GM23338 (cell line): ENCODE measurements at regions not wholly inside any gene's neighbourhood (a gene's known extent, or its start where the extent isn't known, plus 50 kb on each side); places are given as distances from the start of the nearest gene placed in this dataset.

Experiments
- ATAC-seq: fragments of 200-7000 bp; cut with Tn5 transposase; 3 replicates; pipeline ENCODE4 v1.9.1; 2020
- DNase-seq: peaks from one replicate; pipeline ENCODE4 v3.0.0-alpha.2; 2015; ENCODE audit warnings: low spot score
- H2AFZ ChIP-seq: fragments of 200-600 bp; sonication (generic); 2 replicates; pipeline ENCODE4 v1.8.0; 2016; ENCODE audit warnings: antibody characterized with exemption, mild to moderate bottlenecking, moderate library complexity
- H3F3A ChIP-seq: fragments of 200-600 bp; sonication (generic); replicated peaks from 2 replicates; pipeline ENCODE4 v1.8.0; 2017; ENCODE audit warnings: antibody characterized with exemption, mixed run types, low read depth
- H3K27ac ChIP-seq: fragments of 200-600 bp; sonication (generic); 2 replicates; pipeline ENCODE4 v1.6.1; 2016; ENCODE audit warnings: low read depth
- H3K27me3 ChIP-seq: fragments of 200-600 bp; sonication (generic); 2 replicates; pipeline ENCODE4 v1.8.0; 2016; ENCODE audit warnings: mild to moderate bottlenecking, mixed run types, moderate library complexity; ENCODE audit not compliant: insufficient read depth
- H3K36me3 ChIP-seq: fragments of 200-600 bp; sonication (generic); 2 replicates; pipeline ENCODE4 v1.8.0; 2016; ENCODE audit warnings: mild to moderate bottlenecking; ENCODE audit not compliant: insufficient read depth
- H3K4me1 ChIP-seq: fragments of 200-600 bp; sonication (generic); 2 replicates; pipeline ENCODE4 v1.8.0; 2016; ENCODE audit warnings: mild to moderate bottlenecking, moderate library complexity; ENCODE audit not compliant: insufficient read depth
- H3K4me2 ChIP-seq: fragments of 200-600 bp; sonication (generic); 2 replicates; pipeline ENCODE4 v1.7.1; 2017; ENCODE audit warnings: mixed run types
- H3K4me3 ChIP-seq: fragments of 200-600 bp; sonication (generic); 2 replicates; pipeline ENCODE4 v1.6.1; 2016; ENCODE audit warnings: mixed run types
- H3K79me2 ChIP-seq: fragments of 200-600 bp; sonication (generic); replicated peaks from 2 replicates; pipeline ENCODE4 v1.8.0; 2017; ENCODE audit warnings: mild to moderate bottlenecking; ENCODE audit not compliant: insufficient read depth
- H3K9me2 ChIP-seq: fragments of 200-600 bp; sonication (generic); 2 replicates; pipeline ENCODE4 v1.8.0; 2017; ENCODE audit not compliant: insufficient read depth
- H4K20me1 ChIP-seq: fragments of 200-600 bp; sonication (generic); replicated peaks from 2 replicates; pipeline ENCODE4 v1.8.0; 2017; ENCODE audit warnings: mild to moderate bottlenecking; ENCODE audit not compliant: insufficient read depth
- H3K27ac Mint-ChIP-seq: 2 replicates; pipeline ENCODE4 v1.8.0; 2020; ENCODE audit warnings: inconsistent platforms, mild to moderate bottlenecking, moderate library complexity, mixed read lengths
- H3K27me3 Mint-ChIP-seq: 3 replicates; pipeline ENCODE4 v1.8.0; 2022; ENCODE audit warnings: low read depth, mild to moderate bottlenecking, moderate library complexity, mixed read lengths, inconsistent platforms; ENCODE audit not compliant: insufficient read depth, poor library complexity
- H3K36me3 Mint-ChIP-seq: 3 replicates; pipeline ENCODE4 v1.8.0; 2021; ENCODE audit warnings: low read depth, mild to moderate bottlenecking, inconsistent platforms, moderate library complexity, mixed read lengths
- H3K4me1 Mint-ChIP-seq: 3 replicates; pipeline ENCODE4 v1.8.0; 2020; ENCODE audit warnings: mild to moderate bottlenecking, inconsistent platforms, mixed read lengths
- H3K4me3 Mint-ChIP-seq: 3 replicates; pipeline ENCODE4 v1.8.0; 2021; ENCODE audit warnings: moderate library complexity, mild to moderate bottlenecking, inconsistent platforms, mixed read lengths
- H3K9me3 Mint-ChIP-seq: 3 replicates; pipeline ENCODE4 v1.8.0; 2020; ENCODE audit warnings: moderate library complexity, mild to moderate bottlenecking, inconsistent platforms, mixed read lengths
- CREB1 ChIP-seq: fragments of 250-450 bp; sonication (Bioruptor Pico); IDR thresholded peaks from 2 replicates; pipeline ENCODE4 v1.5.0; 2020; ENCODE audit warnings: low read depth, mild to moderate bottlenecking, moderate library complexity
- EZH2 ChIP-seq: fragments of 200-600 bp; sonication (generic); IDR thresholded peaks from one replicate; pipeline ENCODE4 v1.8.0; 2017; ENCODE audit warnings: antibody characterized with exemption, mild to moderate bottlenecking, low read depth; ENCODE audit not compliant: unreplicated experiment
- EZH2phosphoT487 ChIP-seq: fragments of 200-600 bp; sonication (generic); IDR thresholded peaks from one replicate; pipeline ENCODE4 v1.8.1; 2018; ENCODE audit warnings: antibody characterized with exemption; ENCODE audit not compliant: unreplicated experiment
- JUNB ChIP-seq: IDR thresholded peaks from one replicate; pipeline ENCODE4 v1.6.1; 2016; ENCODE audit warnings: antibody characterized with exemption; ENCODE audit not compliant: unreplicated experiment
- NANOG ChIP-seq: IDR thresholded peaks from 2 replicates; pipeline ENCODE4 v1.6.1; 2016; ENCODE audit warnings: antibody characterized with exemption, borderline replicate concordance
- POLR2AphosphoS5 ChIP-seq: IDR thresholded peaks from 2 replicates; pipeline ENCODE4 v1.6.1; 2016; ENCODE audit warnings: antibody characterized with exemption, low read depth
- STAT1 ChIP-seq: IDR thresholded peaks from one replicate; pipeline ENCODE4 v1.6.1; 2016; ENCODE audit warnings: antibody characterized with exemption; ENCODE audit not compliant: unreplicated experiment
- ZNF114 ChIP-seq: fragments of 250-450 bp; sonication (Bioruptor Pico); IDR thresholded peaks from 2 replicates; pipeline ENCODE4 v1.5.0; 2020; ENCODE audit warnings: mild to moderate bottlenecking, moderate library complexity
- ZNF331 ChIP-seq: fragments of 250-450 bp; sonication (Bioruptor Pico); IDR thresholded peaks from 2 replicates; pipeline ENCODE4 v1.5.0; 2020; ENCODE audit warnings: low read depth, mild to moderate bottlenecking, moderate library complexity
- TF ChIP-seq, protein P1 (sequence below): fragments of 250-450 bp; sonication (Bioruptor Pico); IDR thresholded peaks from 2 replicates; pipeline ENCODE4 v1.5.0; 2020; ENCODE audit warnings: mild to moderate bottlenecking, moderate library complexity
- TF ChIP-seq, protein P2 (sequence below): IDR thresholded peaks from 2 replicates; pipeline ENCODE4 v1.6.1; 2016; ENCODE audit warnings: antibody characterized with exemption
- TF ChIP-seq, protein P3 (sequence below): IDR thresholded peaks from one replicate; pipeline ENCODE4 v1.6.1; 2018; ENCODE audit warnings: antibody characterized with exemption; ENCODE audit not compliant: unreplicated experiment
- TF ChIP-seq, protein P4 (sequence below), 2 experiments: fragments of 200-600 bp in 1 of 2; sonication (generic) in 1 of 2; conservative IDR thresholded peaks; 2 replicates each; pipeline versions ENCODE4 v1.5.1 to v1.6.1; 2016 to 2017; ENCODE audit warnings: antibody characterized with exemption in 2 of 2, low read depth in 2 of 2, mild to moderate bottlenecking in 2 of 2, moderate library complexity in 1 of 2

DNA sequence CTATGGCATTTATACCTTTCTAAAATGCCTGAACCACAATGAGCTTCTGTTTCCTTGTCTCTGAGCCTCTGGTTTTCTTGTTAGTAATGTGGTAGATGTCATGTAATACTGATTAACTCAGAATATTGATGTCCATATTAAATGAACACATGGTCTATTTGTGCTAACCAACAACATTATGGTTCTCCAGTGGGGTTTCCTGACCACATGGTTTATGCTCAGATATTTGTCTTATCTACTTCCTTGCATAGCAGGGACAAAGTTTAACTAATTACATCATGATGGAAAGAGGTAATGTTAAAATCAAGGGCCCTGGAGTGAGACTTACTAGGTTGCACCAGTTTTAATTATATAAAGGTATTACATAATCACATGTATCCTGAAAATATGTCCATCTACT is 62.6 kb upstream of the SCN10A start:
- Histone ChIP-seq H3F3A (no peaks in the 10 kb centered on the region), H3K79me2 (no peaks in the 10 kb centered on the region), H3K4me1 (no peaks in the 10 kb centered on the region), H3K27ac (no peak overlapping the region), H4K20me1 (no peaks in the 10 kb centered on the region), H3K36me3 (no peaks in the 10 kb centered on the region), H3K9me2 (no peaks in the 10 kb centered on the region), H3K27me3 (no peaks in the 10 kb centered on the region), H2AFZ (no peak overlapping the region), H3K4me3 (no peak overlapping the region), H3K4me2 (no peak overlapping the region)
- DNase-seq = no peak
- no peak overlapping the region for H3K4me3 Mint-ChIP-seq
- TF ChIP-seq ZNF114 (CRISPR knock-in tag) (no peak), STAT1 (no peak), JUNB (no peak), ZNF331 (CRISPR knock-in tag) (no peak), NANOG (no peak), POLR2AphosphoS5 (no peak), EZH2 (no peak), EZH2phosphoT487 (no peak), CREB1 (CRISPR knock-in tag) (no peak)
- TF ChIP-seq, protein P1, sequence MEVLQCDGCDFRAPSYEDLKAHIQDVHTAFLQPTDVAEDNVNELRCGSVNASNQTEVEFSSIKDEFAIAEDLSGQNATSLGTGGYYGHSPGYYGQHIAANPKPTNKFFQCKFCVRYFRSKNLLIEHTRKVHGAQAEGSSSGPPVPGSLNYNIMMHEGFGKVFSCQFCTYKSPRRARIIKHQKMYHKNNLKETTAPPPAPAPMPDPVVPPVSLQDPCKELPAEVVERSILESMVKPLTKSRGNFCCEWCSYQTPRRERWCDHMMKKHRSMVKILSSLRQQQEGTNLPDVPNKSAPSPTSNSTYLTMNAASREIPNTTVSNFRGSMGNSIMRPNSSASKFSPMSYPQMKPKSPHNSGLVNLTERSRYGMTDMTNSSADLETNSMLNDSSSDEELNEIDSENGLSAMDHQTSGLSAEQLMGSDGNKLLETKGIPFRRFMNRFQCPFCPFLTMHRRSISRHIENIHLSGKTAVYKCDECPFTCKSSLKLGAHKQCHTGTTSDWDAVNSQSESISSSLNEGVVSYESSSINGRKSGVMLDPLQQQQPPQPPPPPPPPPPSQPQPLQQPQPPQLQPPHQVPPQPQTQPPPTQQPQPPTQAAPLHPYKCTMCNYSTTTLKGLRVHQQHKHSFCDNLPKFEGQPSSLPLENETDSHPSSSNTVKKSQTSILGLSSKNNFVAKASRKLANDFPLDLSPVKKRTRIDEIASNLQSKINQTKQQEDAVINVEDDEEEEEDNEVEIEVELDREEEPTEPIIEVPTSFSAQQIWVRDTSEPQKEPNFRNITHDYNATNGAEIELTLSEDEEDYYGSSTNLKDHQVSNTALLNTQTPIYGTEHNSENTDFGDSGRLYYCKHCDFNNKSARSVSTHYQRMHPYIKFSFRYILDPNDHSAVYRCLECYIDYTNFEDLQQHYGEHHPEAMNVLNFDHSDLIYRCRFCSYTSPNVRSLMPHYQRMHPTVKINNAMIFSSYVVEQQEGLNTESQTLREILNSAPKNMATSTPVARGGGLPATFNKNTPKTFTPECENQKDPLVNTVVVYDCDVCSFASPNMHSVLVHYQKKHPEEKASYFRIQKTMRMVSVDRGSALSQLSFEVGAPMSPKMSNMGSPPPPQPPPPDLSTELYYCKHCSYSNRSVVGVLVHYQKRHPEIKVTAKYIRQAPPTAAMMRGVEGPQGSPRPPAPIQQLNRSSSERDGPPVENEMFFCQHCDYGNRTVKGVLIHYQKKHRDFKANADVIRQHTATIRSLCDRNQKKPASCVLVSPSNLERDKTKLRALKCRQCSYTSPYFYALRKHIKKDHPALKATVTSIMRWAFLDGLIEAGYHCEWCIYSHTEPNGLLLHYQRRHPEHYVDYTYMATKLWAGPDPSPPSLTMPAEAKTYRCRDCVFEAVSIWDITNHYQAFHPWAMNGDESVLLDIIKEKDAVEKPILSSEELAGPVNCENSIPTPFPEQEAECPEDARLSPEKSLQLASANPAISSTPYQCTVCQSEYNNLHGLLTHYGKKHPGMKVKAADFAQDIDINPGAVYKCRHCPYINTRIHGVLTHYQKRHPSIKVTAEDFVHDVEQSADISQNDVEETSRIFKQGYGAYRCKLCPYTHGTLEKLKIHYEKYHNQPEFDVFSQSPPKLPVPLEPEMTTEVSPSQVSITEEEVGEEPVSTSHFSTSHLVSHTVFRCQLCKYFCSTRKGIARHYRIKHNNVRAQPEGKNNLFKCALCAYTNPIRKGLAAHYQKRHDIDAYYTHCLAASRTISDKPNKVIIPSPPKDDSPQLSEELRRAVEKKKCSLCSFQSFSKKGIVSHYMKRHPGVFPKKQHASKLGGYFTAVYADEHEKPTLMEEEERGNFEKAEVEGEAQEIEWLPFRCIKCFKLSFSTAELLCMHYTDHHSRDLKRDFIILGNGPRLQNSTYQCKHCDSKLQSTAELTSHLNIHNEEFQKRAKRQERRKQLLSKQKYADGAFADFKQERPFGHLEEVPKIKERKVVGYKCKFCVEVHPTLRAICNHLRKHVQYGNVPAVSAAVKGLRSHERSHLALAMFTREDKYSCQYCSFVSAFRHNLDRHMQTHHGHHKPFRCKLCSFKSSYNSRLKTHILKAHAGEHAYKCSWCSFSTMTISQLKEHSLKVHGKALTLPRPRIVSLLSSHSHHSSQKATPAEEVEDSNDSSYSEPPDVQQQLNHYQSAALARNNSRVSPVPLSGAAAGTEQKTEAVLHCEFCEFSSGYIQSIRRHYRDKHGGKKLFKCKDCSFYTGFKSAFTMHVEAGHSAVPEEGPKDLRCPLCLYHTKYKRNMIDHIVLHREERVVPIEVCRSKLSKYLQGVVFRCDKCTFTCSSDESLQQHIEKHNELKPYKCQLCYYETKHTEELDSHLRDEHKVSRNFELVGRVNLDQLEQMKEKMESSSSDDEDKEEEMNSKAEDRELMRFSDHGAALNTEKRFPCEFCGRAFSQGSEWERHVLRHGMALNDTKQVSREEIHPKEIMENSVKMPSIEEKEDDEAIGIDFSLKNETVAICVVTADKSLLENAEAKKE (CRISPR knock-in tag) = no peak
- TF ChIP-seq, protein P2, sequence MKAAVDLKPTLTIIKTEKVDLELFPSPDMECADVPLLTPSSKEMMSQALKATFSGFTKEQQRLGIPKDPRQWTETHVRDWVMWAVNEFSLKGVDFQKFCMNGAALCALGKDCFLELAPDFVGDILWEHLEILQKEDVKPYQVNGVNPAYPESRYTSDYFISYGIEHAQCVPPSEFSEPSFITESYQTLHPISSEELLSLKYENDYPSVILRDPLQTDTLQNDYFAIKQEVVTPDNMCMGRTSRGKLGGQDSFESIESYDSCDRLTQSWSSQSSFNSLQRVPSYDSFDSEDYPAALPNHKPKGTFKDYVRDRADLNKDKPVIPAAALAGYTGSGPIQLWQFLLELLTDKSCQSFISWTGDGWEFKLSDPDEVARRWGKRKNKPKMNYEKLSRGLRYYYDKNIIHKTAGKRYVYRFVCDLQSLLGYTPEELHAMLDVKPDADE = no peak
- TF ChIP-seq, protein P3, sequence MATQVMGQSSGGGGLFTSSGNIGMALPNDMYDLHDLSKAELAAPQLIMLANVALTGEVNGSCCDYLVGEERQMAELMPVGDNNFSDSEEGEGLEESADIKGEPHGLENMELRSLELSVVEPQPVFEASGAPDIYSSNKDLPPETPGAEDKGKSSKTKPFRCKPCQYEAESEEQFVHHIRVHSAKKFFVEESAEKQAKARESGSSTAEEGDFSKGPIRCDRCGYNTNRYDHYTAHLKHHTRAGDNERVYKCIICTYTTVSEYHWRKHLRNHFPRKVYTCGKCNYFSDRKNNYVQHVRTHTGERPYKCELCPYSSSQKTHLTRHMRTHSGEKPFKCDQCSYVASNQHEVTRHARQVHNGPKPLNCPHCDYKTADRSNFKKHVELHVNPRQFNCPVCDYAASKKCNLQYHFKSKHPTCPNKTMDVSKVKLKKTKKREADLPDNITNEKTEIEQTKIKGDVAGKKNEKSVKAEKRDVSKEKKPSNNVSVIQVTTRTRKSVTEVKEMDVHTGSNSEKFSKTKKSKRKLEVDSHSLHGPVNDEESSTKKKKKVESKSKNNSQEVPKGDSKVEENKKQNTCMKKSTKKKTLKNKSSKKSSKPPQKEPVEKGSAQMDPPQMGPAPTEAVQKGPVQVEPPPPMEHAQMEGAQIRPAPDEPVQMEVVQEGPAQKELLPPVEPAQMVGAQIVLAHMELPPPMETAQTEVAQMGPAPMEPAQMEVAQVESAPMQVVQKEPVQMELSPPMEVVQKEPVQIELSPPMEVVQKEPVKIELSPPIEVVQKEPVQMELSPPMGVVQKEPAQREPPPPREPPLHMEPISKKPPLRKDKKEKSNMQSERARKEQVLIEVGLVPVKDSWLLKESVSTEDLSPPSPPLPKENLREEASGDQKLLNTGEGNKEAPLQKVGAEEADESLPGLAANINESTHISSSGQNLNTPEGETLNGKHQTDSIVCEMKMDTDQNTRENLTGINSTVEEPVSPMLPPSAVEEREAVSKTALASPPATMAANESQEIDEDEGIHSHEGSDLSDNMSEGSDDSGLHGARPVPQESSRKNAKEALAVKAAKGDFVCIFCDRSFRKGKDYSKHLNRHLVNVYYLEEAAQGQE = no peak
- TF ChIP-seq, protein P4, sequence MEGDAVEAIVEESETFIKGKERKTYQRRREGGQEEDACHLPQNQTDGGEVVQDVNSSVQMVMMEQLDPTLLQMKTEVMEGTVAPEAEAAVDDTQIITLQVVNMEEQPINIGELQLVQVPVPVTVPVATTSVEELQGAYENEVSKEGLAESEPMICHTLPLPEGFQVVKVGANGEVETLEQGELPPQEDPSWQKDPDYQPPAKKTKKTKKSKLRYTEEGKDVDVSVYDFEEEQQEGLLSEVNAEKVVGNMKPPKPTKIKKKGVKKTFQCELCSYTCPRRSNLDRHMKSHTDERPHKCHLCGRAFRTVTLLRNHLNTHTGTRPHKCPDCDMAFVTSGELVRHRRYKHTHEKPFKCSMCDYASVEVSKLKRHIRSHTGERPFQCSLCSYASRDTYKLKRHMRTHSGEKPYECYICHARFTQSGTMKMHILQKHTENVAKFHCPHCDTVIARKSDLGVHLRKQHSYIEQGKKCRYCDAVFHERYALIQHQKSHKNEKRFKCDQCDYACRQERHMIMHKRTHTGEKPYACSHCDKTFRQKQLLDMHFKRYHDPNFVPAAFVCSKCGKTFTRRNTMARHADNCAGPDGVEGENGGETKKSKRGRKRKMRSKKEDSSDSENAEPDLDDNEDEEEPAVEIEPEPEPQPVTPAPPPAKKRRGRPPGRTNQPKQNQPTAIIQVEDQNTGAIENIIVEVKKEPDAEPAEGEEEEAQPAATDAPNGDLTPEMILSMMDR (conservative IDR thresholded peaks at IDR 0.05; ENCODE audit: low read depth in 2 of 2) = no peak
- no peak for ATAC-seq
- no peaks in the 10 kb centered on the region for H3K27me3 Mint-ChIP-seq
- no peaks in the 10 kb centered on the region for H3K4me1 Mint-ChIP-seq
- no peak overlapping the region for H3K27ac Mint-ChIP-seq
- no peaks in the 10 kb centered on the region for H3K9me3 Mint-ChIP-seq
- no peaks in the 10 kb centered on the region for H3K36me3 Mint-ChIP-seq
